Testis (tissue), 2 donors: ENCODE measurements at regions not wholly inside any gene's neighbourhood (a gene's known extent, or its start where the extent isn't known, plus 50 kb on each side); places are given as distances from the start of the nearest gene placed in this dataset.

Experiments used
- CTCF ChIP-seq, 3 experiments: fragments of 450-650 bp in 2 of 3; fragments of 200-600 bp in 1 of 3; sonication (generic) in 1 of 3; IDR thresholded peaks; one replicate each; pipeline ENCODE4 v1.5.1; 2016 to 2019; ENCODE audit warnings: antibody characterized with exemption in 3 of 3, mild to moderate bottlenecking in 2 of 3, moderate library complexity in 1 of 3
- POLR2A ChIP-seq: fragments of 450-650 bp; IDR thresholded peaks from one replicate; pipeline ENCODE4 v1.6.1; 2017; ENCODE audit warnings: antibody characterized with exemption, mild to moderate bottlenecking, moderate library complexity

- TF ChIP-seq POLR2A (no peak), CTCF (IDR thresholded peaks at IDR 0.05) (no peak)
Measured at GRCh38 chr19:13644645-13645044, 119.7 kb upstream of the MRI1 start.
